ENCODE measurements at regions not wholly inside any gene's neighbourhood (a gene's known extent, or its start where the extent isn't known, plus 50 kb on each side); places are given as distances from the start of the nearest gene placed in this dataset.

DNA sequence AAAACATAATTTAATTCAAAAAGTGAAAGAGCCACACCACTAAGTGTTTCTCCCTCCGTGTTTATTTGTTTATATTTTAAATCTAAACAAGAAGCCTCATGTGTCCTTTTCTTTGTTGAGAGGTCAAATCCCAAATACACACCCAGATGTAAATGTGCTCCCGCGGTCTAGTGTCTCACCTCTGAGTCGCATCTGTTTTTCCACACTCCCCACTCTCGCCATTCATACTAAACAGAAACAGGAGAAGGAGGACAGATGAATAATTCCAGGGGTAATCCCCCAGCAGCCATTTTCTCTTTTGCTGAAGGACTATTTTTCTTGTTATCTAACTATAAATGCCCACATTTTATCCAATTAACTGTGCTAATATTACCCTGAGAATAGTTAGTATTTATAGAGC lies 361.6 kb upstream of the RIOK2 start:
- no peak overlapping the region for H3K27ac ChIP-seq (ENCODE audit: low read length)
- no peaks in the 10 kb centered on the region for H3K36me3 ChIP-seq (ENCODE audit: control insufficient read depth in 1 of 2, insufficient read depth in 2 of 2, low read length in 2 of 2)
- H3K9me3 ChIP-seq (ENCODE audit: control insufficient read depth in 1 of 2, low read length in 2 of 2): no peaks in the 10 kb centered on the region
- H3K4me3 ChIP-seq (ENCODE audit: low read depth in 1 of 2, low read length in 2 of 2): no peak overlapping the region
- no peaks in the 10 kb centered on the region for H3K27me3 ChIP-seq (ENCODE audit: low read depth, low read length)
- H3K4me1 ChIP-seq (ENCODE audit: control insufficient read depth in 1 of 2, insufficient read depth in 2 of 2, low read length in 2 of 2): no peaks in the 10 kb centered on the region

DNA sequence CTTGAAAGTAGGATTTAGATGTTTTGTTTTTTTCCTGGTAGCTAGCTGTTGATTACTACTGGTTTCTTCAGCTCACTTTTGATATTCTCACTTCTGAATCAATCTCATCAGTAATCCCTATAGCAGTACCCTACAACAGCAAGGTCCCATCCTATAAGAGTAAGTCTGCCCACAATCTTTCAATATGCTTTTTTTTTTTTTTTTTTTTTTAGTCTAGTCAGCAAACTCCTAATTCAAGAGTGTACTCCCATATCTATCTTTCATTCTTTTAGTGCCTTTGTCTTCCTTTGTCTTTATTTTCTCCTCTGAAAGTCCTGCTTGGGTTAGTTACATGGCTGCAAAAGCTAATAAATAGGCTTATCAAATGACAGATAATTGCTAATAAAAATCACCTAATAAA lies 362.4 kb upstream of the RIOK2 start:
- H3K36me3 ChIP-seq (ENCODE audit: control insufficient read depth in 1 of 2, insufficient read depth in 2 of 2, low read length in 2 of 2): no peaks in the 10 kb centered on the region
- H3K27me3 ChIP-seq (ENCODE audit: low read depth, low read length): no peaks in the 10 kb centered on the region
- H3K9me3 ChIP-seq (ENCODE audit: control insufficient read depth in 1 of 2, low read length in 2 of 2): no peaks in the 10 kb centered on the region
- no peak overlapping the region for H3K27ac ChIP-seq (ENCODE audit: low read length)
- no peaks in the 10 kb centered on the region for H3K4me1 ChIP-seq (ENCODE audit: control insufficient read depth in 1 of 2, insufficient read depth in 2 of 2, low read length in 2 of 2)
- no peak overlapping the region for H3K4me3 ChIP-seq (ENCODE audit: low read depth in 1 of 2, low read length in 2 of 2)

DNA sequence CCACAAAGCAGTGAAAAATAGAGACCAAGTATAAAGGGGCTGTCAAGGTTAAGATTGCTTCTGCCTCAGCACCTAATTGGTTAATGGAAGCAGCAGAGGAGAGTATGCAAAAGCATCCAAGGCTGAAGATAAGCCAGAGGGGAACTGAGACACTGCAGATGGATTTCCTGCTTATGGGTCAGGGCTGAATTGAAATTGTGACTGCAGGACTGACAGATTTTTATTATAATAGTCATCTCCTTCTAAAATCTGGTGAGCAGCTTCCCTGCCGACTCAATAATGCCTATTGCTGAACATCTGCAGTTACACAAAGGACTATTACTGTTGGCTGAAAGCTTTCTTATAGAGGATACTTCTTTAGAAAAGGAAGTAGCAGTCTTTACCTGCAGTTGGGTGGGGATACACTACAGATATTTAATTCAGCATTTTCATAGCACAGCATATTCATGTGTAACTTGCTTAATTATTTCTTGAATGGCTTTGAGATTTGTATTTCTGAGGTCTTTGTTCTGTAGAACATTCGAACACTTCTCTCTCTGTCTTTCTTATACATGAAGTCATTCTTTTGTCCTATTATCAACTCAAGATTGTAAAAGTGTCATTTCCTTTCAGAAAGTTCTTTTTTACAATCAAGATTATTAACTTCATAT lies 363.0 kb upstream of the RIOK2 start:
- no peak overlapping the region for H3K27ac ChIP-seq (ENCODE audit: low read length)
- H3K27me3 ChIP-seq (ENCODE audit: low read depth, low read length): no peaks in the 10 kb centered on the region
- H3K4me3 ChIP-seq (ENCODE audit: low read depth in 1 of 2, low read length in 2 of 2): no peak overlapping the region
- H3K36me3 ChIP-seq (ENCODE audit: control insufficient read depth in 1 of 2, insufficient read depth in 2 of 2, low read length in 2 of 2): no peaks in the 10 kb centered on the region
- H3K9me3 ChIP-seq (ENCODE audit: control insufficient read depth in 1 of 2, low read length in 2 of 2): no peaks in the 10 kb centered on the region
- no peaks in the 10 kb centered on the region for H3K4me1 ChIP-seq (ENCODE audit: control insufficient read depth in 1 of 2, insufficient read depth in 2 of 2, low read length in 2 of 2)

DNA sequence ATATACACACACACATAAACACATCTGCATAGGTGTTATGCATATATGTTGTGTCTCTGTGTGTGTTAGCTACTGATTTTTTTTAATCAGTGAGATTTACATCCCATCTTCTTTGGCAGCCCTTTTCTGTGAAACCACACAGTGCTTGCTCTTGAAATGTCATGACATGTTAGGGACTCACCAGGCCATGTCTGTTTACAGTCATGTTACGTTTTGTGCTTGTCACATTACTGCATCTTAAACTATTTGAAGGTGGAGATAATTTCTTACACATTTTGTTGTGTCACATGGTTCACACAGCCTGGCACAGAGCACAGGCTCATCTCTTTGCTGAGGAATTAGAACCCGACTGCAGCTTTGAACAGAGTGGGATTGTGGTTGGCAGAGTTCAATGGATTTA lies 364.4 kb upstream of the RIOK2 start:
- Histone ChIP-seq H3K4me1 (ENCODE audit: control insufficient read depth in 1 of 2, insufficient read depth in 2 of 2, low read length in 2 of 2) (no peaks in the 10 kb centered on the region), H3K9me3 (ENCODE audit: control insufficient read depth in 1 of 2, low read length in 2 of 2) (no peaks in the 10 kb centered on the region), H3K27me3 (ENCODE audit: low read depth, low read length) (no peaks in the 10 kb centered on the region), H3K4me3 (ENCODE audit: low read depth in 1 of 2, low read length in 2 of 2) (no peak overlapping the region), H3K27ac (ENCODE audit: low read length) (no peak overlapping the region), H3K36me3 (ENCODE audit: control insufficient read depth in 1 of 2, insufficient read depth in 2 of 2, low read length in 2 of 2) (no peaks in the 10 kb centered on the region)

DNA sequence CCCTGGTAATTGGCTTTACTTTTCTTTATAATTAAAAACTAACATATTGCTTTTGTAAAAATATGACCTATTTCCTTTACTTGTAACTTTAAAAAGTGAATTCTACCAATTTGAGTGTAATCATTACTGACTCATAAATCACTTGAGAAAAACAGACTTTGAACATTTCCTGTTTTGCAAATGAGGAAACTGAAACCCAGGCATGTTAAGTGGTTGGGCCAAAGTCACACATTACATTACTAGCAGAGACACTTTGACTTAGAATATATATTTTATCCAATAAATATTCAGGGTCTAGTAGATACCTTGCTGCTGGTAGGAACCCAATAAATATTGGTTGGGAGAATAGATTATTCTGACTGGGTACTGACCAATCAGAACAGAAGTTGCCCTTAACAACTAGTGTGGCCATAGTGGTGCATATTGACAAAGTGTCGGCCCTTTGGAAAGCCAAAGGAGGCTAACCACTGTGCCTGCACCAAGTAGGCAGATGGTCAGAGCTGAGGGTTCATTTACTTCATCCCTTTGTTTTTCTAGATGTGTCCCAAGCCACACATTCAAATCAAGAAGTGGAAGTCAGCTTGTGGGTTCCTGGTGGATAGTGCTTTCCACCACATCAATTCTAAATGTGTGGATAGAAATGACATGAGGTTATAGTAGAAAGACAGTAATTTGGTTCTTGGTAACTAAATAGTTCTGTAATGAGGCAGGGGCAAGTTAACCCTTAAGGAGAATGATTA lies 365.1 kb upstream of the RIOK2 start:
- Histone ChIP-seq H3K4me3 (ENCODE audit: low read depth in 1 of 2, low read length in 2 of 2) (no peak overlapping the region), H3K36me3 (ENCODE audit: control insufficient read depth in 1 of 2, insufficient read depth in 2 of 2, low read length in 2 of 2) (no peaks in the 10 kb centered on the region), H3K27ac (ENCODE audit: low read length) (no peak overlapping the region), H3K4me1 (ENCODE audit: control insufficient read depth in 1 of 2, insufficient read depth in 2 of 2, low read length in 2 of 2) (no peaks in the 10 kb centered on the region), H3K9me3 (ENCODE audit: control insufficient read depth in 1 of 2, low read length in 2 of 2) (no peaks in the 10 kb centered on the region), H3K27me3 (ENCODE audit: low read depth, low read length) (no peaks in the 10 kb centered on the region)

DNA sequence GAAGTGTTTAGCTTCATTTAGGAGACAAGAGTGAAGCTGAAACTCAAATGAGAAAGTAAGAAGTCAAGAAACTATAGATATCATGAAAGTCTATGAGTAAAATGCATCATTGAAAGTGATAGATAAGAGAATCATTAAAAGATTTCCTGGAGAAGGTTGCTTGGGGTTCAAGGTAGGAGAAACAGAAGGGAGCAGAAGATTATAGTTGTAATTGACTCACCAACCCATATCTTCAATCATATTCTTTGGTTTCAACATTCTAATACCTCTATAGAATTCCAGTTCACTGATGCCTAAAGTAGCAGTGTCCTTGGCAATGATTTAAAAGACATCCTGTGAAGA lies 365.7 kb upstream of the RIOK2 start:
- Histone ChIP-seq H3K36me3 (ENCODE audit: control insufficient read depth in 1 of 2, insufficient read depth in 2 of 2, low read length in 2 of 2) (no peaks in the 10 kb centered on the region), H3K4me3 (ENCODE audit: low read depth in 1 of 2, low read length in 2 of 2) (no peak overlapping the region), H3K9me3 (ENCODE audit: control insufficient read depth in 1 of 2, low read length in 2 of 2) (no peaks in the 10 kb centered on the region), H3K27me3 (ENCODE audit: low read depth, low read length) (no peaks in the 10 kb centered on the region), H3K27ac (ENCODE audit: low read length) (no peak overlapping the region), H3K4me1 (ENCODE audit: control insufficient read depth in 1 of 2, insufficient read depth in 2 of 2, low read length in 2 of 2) (no peaks in the 10 kb centered on the region)

DNA sequence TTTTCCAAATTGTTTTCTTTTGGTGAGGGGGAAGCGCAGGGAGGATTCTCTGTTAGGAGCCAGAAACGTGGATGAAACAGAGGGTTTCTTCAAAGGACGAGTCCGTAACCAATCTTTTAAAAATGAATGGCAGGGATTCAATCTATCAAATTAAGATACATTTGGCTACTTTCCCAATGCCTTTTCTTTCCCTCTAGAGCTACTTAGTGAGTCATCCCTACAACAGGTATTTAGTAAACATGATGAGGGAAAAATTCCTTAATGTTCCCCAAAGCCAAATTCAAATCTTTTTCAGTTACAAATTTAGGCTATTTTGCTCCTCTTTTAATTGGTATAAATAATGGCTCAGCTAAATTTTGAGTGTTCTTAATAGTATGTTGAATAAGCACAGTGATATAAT lies 366.4 kb upstream of the RIOK2 start:
- no peaks in the 10 kb centered on the region for H3K27me3 ChIP-seq (ENCODE audit: low read depth, low read length)
- no peaks in the 10 kb centered on the region for H3K9me3 ChIP-seq (ENCODE audit: control insufficient read depth in 1 of 2, low read length in 2 of 2)
- H3K36me3 ChIP-seq (ENCODE audit: control insufficient read depth in 1 of 2, insufficient read depth in 2 of 2, low read length in 2 of 2): no peaks in the 10 kb centered on the region
- H3K4me3 ChIP-seq (ENCODE audit: low read depth in 1 of 2, low read length in 2 of 2): no peak overlapping the region
- no peak overlapping the region for H3K27ac ChIP-seq (ENCODE audit: low read length)
- no peaks in the 10 kb centered on the region for H3K4me1 ChIP-seq (ENCODE audit: control insufficient read depth in 1 of 2, insufficient read depth in 2 of 2, low read length in 2 of 2)

DNA sequence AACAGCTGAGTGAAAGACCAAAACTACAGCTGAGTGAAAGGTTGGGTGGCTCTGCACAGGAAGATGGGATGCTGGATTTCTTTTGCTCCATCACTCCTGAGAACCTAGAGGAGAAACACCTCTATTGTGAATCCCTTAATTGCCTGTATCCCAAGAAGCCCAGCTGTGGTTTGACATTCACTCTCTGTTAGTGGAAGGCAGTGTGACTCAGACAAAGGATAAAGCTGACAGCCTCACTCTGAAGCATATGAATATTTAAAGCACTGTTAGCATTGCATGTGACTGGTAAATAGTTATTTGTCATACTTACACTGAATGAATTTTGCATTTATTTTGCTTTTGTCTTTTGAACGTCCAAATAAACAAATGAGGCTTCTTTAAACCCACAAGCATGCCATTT lies 367.1 kb upstream of the RIOK2 start:
- Histone ChIP-seq H3K27me3 (ENCODE audit: low read depth, low read length) (no peaks in the 10 kb centered on the region), H3K9me3 (ENCODE audit: control insufficient read depth in 1 of 2, low read length in 2 of 2) (no peaks in the 10 kb centered on the region), H3K27ac (ENCODE audit: low read length) (no peak overlapping the region), H3K4me3 (ENCODE audit: low read depth in 1 of 2, low read length in 2 of 2) (no peak overlapping the region), H3K36me3 (ENCODE audit: control insufficient read depth in 1 of 2, insufficient read depth in 2 of 2, low read length in 2 of 2) (no peaks in the 10 kb centered on the region), H3K4me1 (ENCODE audit: control insufficient read depth in 1 of 2, insufficient read depth in 2 of 2, low read length in 2 of 2) (no peaks in the 10 kb centered on the region)

DNA sequence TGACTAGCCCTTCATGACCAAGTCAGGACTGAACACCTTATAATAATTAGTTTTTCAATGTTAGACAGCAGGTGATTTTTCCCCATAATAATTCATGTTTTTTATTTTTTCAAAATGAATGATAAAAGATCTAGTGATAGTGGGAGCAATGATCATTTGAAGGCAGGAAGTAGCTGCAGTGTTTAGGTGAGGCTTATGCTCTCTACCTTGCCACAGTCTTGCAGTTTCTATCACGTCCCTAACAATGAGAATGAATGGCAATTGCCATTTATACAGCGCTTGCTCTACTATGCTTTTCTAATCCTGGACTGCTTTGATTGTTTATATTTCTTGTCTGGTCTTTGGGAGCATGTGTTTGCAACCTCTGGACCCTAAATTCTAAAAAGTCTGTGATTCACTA lies 367.8 kb upstream of the RIOK2 start:
- no peaks in the 10 kb centered on the region for H3K27me3 ChIP-seq (ENCODE audit: low read depth, low read length)
- no peaks in the 10 kb centered on the region for H3K4me1 ChIP-seq (ENCODE audit: control insufficient read depth in 1 of 2, insufficient read depth in 2 of 2, low read length in 2 of 2)
- no peaks in the 10 kb centered on the region for H3K9me3 ChIP-seq (ENCODE audit: control insufficient read depth in 1 of 2, low read length in 2 of 2)
- H3K27ac ChIP-seq (ENCODE audit: low read length): no peak overlapping the region
- H3K36me3 ChIP-seq (ENCODE audit: control insufficient read depth in 1 of 2, insufficient read depth in 2 of 2, low read length in 2 of 2): no peaks in the 10 kb centered on the region
- H3K4me3 ChIP-seq (ENCODE audit: low read depth in 1 of 2, low read length in 2 of 2): no peak overlapping the region

DNA sequence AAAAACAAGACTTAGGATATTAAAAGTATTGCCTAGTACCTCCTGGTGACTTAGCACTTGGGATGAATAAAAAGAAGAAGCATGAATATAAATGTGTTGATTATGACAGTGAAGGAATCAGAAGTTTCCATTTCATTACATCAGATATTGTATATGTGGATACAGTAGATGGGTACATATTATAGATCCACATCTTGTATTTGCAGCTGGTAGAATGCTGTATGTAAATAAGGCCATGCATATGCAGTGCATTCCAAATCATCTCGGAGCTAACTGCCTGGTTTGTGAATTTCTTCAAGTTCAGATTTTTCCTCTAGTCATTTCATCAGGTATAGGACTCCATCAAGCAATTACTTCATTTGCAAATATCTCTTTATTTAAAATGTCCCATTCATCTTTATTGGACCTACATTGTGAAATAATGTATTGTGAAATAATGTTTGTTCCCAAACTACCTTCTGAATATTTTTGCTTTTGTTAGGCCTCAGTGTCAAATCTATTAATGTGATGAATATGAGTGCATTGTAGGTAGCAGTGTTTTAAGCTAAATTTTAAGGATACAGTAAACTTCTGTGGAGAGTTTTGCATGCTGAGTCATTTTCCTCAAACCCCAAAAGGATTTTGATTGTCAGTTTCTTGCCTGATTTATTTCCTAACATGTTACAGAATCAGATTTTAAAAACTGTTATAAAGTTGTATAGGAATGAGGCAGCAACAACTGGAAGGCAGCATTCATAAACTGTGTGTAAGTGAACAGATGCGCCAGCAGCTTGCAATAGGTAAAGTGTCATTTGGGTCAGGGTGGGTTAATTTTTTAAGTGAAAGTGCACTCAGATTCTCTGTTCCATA lies 370.8 kb upstream of the RIOK2 start:
- Histone ChIP-seq H3K4me3 (ENCODE audit: low read depth in 1 of 2, low read length in 2 of 2) (no peak overlapping the region), H3K27ac (ENCODE audit: low read length) (no peak overlapping the region), H3K27me3 (ENCODE audit: low read depth, low read length) (no peaks in the 10 kb centered on the region), H3K4me1 (ENCODE audit: control insufficient read depth in 1 of 2, insufficient read depth in 2 of 2, low read length in 2 of 2) (no peaks in the 10 kb centered on the region), H3K9me3 (ENCODE audit: control insufficient read depth in 1 of 2, low read length in 2 of 2) (no peaks in the 10 kb centered on the region), H3K36me3 (ENCODE audit: control insufficient read depth in 1 of 2, insufficient read depth in 2 of 2, low read length in 2 of 2) (no peaks in the 10 kb centered on the region)

DNA sequence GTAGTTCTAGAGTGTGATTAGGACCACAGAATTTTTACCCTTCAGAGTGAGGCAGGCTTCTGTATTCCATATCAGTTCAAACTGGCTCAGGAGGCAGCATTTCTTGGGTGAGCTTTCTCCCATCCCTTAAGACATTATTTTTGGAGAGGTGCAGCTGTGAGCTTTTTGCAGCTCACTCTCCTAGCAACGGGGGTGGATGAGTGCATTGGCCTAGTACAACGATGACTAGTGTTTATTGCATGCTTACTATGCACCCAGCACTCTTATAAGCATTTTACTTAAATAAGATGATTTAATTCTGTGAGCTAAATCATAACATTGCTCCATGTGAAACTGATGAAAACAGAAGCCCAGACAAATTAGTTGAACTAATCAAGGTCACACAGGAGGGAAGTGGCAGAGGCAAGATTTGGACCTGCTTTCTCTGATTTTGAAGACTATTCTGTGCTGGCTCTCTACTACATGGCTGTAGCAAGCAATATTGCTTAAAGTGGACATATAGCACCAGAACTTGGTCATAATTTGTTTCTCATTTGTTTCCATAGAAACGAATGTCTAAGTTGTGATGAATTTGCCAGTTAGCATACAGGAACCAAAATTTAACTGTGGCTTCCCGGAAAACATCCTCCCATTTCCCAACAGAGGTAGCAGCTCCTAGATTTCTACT lies 372.1 kb upstream of the RIOK2 start:
- H3K9me3 ChIP-seq (ENCODE audit: control insufficient read depth in 1 of 2, low read length in 2 of 2): no peaks in the 10 kb centered on the region
- no peaks in the 10 kb centered on the region for H3K4me1 ChIP-seq (ENCODE audit: control insufficient read depth in 1 of 2, insufficient read depth in 2 of 2, low read length in 2 of 2)
- no peaks in the 10 kb centered on the region for H3K36me3 ChIP-seq (ENCODE audit: control insufficient read depth in 1 of 2, insufficient read depth in 2 of 2, low read length in 2 of 2)
- H3K27me3 ChIP-seq (ENCODE audit: low read depth, low read length): no peaks in the 10 kb centered on the region
- no peak overlapping the region for H3K27ac ChIP-seq (ENCODE audit: low read length)
- H3K4me3 ChIP-seq (ENCODE audit: low read depth in 1 of 2, low read length in 2 of 2): no peak overlapping the region
